Kasumi-1 (cell line): ENCODE measurements at regions not wholly inside any gene's neighbourhood (a gene's known extent, or its start where the extent isn't known, plus 50 kb on each side); places are given as distances from the start of the nearest gene placed in this dataset.
"Not testable (repeated sequence)": the region's sequence is repeated elsewhere in the genome, so short reads cannot be mapped to it uniquely, and the experiment has no call there.

Experiments used
- DNase-seq, 2 experiments: peaks; one replicate each; lab custom pipeline; 2025; lab: John Stamatoyannopoulos, UW

DNA sequence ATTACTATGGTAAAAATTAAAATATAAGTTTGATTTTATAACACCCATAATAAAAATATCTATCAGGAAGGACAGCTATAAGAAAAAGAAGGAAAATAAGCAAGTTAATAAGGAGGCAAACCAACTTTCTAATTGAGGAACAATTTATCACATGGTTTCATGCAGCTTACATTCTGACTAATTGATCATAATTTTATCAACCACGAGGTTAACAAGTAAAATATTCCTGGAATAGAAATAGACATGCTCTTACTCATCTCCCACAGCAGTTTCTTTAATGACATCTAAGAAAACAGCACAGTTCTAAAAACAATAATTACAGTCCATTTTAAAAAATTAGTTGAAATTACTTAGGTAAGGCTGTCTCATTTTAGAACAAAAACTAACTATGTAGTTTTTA lies 130.8 kb upstream of the KRR1 start:
- no peak for DNase-seq

DNA sequence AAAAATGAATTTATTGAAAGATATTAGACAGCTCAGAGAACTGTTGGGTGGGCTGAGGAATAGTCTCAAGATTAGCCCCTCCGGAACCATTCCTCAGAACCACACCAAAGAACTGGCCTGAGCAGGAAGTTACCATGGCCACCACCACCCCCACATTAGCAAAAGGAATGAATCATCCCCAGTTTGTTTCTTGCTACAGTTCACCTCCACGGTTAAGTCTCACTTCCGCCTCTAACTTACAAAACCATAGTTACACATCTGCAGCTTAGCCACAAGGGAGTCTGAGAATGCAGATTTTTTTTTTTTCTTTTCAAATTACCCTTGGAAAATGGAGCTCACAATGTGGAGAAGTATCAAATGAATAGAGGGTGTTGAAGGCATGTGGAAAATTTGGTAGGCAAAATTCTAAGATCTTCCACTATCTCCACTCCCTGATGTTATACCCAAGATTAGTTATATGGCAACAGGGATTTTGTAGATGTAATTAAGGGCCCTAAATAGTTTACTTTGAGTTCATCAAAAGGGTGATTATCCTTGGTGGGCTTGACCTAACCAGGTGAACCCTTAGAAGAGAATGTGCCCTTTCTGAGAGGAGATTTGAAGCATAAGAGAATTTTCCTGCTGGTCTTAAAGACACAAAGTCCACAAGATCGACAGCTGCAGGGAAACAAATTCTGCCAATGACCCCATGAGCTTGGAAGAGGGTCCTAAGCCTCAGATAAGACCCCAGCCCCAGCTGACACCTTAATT lies 129.8 kb upstream of the KRR1 start:
- DNase-seq = peak; percentile 71 to 75

DNA sequence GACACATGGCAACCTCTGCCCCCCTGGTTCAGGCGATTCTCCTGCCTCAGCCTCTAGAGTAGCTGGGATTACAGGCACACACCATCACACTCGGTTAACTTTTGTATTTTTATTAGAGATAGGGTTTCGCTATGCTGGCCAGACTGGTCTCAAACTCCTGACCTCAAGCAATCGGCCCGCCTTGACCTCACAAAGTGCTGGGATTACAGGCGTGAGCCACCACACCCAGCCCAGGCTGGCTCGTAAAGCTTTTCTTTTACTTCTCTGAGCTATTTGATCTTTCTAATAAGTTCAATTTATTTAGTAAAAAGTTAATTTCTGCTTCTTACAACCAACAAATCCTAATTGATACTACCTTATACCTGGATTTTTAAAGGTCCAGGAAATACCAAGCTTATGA lies 127.4 kb upstream of the KRR1 start:
- DNase-seq = no peak

DNA sequence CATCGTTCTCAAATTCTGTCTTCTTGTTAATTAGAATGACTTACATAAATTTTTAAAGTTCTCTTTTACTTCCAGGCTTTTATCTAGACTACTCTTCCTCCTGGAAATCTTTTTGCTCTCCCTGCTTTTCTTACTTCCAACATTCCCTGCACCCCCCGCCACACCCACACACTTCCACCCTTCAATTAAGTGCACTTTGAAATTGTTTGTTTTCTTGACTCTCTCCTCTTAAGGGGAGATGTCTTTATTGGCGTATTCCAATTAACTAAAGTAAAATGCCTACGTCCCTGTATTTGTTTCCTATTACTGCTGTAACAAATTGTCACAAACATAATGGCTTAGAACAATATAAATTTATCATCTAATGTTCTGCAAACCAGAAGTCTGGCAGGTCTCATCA lies 125.2 kb upstream of the KRR1 start:
- no peak for DNase-seq

DNA sequence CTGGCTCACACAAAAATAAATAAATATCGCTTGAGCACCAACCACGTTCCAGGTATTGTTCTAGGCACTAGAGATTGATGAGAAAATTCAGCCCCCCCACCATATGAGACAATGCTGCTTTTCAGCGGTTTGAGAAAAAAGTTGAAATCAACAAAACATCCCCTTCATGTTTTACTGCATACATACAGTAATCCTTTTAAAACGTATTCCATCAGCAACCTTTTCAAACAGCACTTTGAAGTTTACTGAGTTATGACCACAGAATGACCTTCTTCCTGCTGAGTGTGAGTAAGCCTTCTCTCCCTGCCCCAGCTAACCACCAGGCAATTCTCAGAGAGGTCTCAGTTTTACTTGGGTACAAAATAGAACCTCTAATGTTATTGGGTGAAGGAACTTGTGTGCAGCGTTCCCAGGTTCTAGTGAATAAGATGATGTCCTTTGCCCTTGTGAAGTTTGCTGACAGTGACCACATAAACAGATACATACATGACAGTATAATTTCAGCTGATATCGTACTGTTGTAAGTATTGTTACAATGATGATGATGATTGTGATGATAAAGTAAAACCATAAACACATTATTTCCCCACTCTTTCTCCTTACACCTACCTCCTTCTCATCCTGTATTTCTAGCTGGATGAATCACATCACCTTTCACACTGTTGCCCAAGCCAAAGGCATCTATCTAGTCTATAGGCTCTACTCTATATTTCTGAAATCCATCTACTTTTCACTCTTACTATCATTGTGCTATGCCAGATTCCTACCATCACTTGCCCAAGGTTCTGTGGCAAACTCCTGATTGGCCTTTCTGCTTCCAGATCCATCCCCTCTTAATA lies 124.4 kb upstream of the KRR1 start:
- DNase-seq = peak; percentile 21 to 22

DNA sequence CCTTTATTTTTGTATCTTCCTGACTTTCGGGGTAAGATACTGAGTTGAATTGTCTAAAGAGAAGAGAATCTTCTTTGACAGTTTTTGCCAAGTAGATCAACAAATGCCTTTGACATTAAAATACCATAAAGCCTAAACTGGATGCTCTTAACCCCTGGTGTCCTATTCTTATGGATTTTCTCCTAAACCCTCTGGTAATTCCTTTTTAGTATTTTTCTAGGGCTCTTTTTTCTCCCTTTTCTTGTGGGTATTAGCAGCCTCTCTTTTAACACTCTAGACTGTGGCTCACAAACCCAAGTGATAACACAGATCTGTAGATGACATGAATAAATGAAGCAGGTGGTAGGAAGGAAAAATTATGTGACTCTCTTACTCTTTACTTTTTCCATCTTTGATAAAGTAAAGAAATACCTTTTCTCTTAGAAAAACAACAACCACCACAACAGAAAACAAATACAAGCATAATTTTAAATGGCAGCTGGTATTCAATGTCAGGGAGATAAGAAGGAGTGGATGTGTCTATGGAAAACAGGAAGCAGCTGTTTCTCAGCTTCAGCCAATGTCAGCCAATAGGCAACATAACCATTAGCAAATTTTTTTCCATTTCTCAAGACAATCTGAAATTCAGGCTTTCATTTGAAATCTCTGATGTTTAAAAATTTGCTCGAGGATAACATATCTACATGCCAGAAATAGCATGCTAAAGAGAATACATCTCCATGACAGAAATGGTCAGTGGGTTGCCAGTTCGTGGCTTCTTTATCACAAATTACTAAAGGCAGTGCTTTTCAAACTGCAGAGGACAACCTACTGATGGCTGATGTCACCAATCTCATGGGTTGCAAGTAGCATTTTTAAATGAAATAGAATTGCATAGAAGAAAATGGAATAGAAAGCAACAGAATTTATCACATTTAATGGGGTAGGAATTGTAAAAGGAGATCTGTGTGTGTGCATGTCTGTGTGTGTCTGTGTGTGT lies 123.1 kb upstream of the KRR1 start:
- no peak for DNase-seq

DNA sequence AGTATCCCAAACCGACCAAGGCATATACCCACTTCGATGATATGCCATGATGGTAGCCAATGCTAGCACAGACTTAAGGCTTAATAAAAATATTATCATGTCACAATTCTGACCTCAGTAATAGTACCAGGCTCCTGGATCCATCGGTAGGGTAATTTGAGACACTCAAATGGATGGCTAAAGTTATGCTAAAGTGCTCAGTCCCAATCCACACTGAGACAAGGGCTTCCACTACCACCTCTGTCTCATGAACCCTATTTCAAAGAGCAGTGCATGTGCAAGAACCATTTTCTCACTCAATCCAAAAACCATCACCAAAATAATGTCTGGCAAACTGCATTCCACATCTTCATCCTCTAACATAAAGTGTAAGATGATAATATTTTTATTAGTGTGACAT lies 122.4 kb upstream of the KRR1 start:
- no peak for DNase-seq

DNA sequence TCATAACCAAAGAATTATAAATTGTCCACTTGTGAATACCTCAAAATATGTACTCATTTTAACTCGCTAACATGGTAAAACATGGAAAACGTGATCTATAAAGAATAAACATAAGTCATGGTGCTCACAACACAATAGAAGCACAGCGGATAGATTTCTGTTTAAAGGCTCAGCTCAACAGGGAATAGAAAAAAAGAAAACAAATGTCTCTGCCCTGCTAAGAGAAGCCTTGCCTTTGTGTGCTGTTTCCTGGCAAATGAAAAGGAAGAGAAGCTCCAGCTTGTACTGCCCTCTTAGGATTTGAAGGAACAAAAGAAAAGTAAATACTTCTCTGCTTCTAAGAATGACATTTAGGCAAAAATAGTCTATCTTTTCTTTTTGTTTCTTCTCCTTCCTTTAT lies 121.0 kb upstream of the KRR1 start:
- DNase-seq = no peak

DNA sequence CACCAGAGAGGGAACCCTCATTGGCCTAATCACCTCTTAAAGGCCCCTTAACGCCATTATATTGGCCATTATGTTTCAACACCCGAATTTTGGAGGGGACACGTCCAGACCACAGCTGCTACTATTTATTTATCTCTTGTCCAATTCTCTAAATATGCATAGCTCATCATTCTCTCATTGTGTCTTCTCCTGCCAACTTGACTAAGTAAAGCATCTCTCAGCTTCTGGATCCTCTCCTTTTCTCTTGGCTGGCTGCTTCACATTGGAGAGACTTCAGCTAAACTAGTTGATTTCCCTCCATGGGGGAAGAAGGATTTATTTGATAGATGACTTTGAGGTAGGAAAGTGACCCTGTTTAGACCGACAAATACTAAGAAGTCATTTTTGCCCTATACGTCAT lies 120.4 kb upstream of the KRR1 start:
- no peak for DNase-seq

DNA sequence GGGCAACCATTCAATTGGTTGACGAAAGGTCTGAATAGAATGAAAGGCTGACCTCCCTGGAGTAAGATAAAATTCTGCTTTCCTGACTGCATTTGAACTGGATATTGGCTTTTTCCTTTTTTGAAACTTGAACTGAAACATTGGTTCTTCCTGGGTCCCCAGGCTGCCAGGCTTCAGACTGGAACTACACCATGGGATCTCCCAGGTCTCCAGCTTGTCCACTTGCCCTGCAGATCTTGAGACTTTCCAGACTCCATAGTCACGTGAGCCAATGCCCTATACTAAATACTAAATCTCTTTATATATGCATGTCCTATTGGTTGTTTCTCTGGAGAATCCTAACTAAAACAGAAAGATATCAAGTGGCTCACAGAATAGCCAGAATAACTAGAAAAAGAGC lies 118.7 kb upstream of the KRR1 start:
- DNase-seq = no peak

DNA sequence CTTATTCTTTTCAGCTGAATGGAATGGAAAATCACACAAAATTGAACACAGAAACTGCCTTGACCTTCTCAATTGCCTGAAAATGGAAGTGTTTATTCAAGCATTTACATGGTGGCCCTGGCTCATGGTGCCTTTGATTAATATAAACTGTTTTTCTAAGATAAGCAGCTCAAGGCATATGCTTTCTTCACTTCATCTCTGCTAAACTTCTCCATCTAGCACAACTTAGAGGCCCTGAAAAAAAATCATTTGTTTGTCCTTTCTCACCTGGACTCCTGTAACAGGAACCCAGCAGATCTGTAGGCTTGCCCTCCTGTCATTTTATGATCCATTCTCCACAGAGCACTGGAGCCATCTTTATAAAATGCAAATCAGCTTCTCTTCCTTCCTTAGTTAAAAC lies 117.5 kb upstream of the KRR1 start:
- DNase-seq = no peak

DNA sequence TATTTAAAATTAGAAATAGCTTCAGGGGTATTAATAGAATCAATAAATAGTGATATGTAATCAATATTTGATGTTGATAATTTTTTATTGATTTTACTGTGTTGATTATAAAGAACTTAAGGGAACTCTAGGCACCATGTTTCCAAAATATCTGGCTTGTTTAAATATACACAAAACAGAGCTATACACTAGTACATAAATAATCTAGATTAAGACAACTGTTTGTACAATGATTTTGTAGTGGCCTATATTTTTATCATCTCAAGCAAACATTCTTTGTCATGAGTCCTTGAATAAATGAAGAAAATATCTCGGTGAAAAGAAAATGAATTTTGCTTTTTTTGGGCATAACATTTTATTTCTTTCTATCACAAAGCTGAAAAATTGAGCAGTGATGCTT lies 117.1 kb upstream of the KRR1 start:
- DNase-seq = no peak

DNA sequence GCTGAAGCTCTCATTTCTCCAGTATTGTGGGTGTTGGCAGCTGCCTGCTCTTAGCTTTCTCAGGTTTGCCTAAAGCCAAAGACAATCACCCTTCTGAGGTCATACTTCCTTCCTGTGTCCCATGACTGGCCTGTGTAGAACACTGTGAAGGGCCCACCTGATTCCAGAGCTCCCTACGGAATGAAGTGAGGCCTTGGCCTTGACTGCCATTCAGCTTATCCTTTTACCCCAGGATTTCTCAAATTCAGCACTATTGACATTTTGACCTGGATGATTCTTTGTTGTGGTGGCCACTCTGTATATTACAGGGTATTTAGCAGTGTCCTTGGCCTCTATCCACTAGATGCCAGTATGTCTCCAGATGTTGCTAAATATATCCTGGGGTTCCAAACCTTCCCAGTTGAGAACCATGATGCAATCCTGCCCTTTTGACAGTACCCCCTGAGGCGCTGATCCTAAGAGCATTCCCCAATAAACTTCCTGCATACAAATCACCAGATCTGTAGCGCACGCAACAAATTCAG lies 112.3 kb upstream of the KRR1 start:
- DNase-seq = peak in 1 of 2 experiments; percentile 5

DNA sequence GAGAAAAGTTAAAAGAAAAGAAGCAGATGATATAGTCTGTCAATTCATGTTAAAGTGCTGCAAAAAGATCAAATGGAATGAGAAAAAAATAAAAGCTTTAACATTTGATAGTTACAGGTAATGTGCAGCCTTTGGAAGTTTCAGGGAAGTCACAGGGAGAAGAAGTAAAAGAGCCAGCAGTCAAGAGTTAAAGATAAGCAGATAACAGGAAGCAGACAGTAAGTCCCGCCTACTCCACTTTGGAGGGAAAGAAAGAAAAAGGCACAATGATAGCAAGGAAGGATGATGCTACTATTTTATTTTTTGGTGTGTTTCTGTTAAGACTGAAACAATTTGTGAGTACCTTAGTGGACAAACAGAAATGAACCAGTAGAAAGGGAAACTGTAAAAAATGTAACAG lies 111.1 kb upstream of the KRR1 start:
- peak in 1 of 2 experiments; percentile 14 for DNase-seq

DNA sequence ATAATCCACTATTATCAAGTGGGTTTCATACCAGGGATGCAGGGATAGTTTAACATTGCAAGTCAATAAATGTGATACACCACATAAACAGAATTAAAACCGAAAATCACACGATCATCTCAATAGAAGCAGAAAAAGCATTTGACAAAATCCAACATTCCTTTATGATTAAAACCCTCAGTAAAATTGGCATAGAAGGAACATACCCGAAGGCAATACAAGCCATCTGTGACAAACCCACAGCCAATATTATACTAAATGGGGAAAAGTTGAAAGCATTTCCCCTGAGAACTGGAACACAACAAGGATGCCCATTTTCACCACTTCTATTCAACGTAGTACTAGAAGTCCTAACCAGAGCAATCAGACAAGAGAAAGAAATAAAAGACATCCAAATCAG lies 103.0 kb upstream of the KRR1 start:
- not testable (repeated sequence) for DNase-seq

DNA sequence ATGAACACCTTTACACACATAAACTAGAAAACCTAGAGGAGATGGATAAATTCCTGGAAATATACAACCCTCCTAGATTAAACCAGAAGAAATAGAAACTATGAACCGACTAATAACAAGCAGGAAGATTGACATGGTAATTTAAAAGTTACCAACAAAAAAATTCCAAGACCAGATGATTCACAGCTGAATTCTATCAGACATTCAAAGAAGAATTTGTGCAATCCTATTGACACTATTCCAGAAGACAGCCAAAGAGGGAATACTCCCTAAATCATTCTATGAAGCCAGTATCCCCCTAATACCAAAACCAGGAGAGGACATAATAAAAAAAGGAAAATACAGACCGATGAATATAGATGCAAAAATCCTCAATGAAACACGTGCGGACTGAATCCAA lies 102.6 kb upstream of the KRR1 start:
- no peak for DNase-seq

DNA sequence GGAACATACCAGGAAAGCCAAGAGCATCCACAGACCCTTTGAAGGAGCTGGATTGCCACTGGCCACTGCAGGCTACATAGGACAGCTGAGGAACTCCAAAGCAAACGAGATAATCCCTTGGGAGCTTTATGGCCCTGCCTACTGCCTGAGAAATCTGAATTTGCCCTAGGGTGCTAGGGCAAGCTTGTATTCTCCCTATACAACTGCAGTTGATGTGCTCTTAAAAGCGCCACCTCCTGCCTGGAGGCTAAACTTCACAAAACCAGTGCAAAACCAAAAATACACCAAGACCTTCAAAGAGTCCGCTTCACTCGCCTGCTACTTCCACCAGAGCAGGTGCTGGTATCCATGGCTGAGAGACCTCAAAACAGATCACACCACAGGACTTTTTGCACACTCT lies 99.6 kb upstream of the KRR1 start:
- DNase-seq = no peak

DNA sequence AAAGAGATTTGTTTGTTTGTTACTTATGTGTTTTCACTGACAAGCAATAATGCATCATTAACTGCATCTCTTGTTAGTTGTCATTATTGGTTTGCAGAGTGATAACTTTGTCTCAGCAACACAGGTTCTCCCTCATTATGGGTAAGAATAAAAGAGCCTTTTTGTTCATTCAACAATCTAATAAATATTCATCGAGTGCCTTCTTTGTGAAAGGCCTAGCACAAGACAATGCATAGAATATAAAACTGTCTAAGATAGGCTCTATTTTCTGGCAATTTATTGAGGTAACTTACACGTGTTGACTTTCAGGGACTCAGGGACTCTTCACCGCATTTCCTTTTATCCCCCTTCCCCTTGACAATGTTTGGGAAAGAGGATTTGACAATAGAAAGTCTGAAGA lies 95.5 kb upstream of the KRR1 start:
- DNase-seq = no peak

DNA sequence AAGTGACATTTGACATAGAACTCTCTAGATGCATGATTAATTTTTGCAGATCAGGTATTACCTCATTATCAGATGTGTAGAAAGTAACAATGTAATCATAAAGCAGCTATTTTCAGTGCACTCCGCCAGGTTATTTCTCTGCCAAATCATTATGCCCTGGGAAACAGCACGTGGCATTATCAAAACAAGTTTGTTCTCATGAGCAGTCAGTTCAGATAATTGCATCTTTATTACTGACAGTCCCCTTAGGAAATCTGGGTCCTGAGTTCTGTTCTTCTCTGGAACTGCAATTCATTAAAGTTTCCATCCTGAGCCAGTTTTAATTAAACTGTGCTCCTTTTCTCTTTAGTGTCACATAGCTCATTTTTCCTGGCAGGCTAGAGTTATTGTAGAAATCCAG lies 94.7 kb upstream of the KRR1 start:
- DNase-seq = no peak

DNA sequence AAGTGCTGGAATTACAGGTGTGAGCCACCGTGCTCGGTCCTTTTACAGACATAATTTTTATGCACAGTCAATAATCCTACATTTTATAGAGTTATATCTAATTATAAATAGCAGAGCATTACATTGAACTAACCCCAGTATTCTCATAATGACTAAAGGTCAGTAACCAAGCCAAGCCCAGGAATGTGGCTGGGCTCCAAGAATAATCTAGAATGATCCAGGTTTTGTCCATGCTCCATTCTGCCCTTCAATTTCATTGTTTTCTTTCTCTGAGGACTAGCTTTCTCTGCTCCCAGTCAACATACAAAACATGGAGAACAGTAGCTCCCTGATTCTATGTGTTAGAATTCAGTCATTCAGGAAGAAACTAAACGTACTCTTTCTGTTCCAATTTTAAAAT lies 92.1 kb upstream of the KRR1 start:
- no peak for DNase-seq

DNA sequence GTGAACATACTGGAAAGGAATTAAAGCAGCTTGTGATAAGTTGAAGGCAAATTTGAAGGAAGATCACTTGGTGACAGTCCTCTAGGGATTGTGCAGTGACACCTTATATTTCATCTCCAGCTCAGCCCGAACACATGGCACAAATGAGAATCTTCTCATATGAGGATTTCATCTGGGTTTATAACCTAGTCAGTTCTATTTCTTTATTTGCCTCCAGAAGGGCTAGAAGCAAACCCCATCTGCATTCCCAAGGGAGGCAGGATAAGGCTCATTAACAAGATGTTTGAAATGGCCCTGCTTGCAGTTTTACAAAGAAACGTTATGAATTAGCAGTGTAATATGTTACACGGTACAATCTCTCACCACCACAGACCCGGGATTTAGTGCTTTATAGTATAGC lies 90.7 kb upstream of the KRR1 start:
- no peak for DNase-seq

DNA sequence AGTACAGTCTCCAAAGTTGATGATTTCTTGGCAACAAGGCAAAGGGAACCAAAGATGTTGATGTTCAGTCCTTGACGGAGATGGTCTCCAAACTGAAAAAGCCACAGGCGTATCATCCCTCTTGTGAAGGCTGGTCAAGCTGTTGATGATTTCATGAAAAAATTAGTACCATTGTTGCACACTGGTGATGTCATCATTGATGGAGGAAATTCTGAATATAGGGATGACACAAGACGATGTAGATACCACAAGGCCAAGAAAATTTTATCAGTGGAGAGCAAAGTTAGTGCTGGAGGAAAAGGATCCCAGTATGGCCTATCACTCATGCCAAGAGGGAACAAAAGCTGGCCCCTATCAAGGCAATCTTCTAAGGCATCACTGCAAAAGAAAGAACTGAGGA lies 88.7 kb upstream of the KRR1 start:
- DNase-seq = no peak
